ENCODE measurements at regions not wholly inside any gene's neighbourhood (a gene's known extent, or its start where the extent isn't known, plus 50 kb on each side); places are given as distances from the start of the nearest gene placed in this dataset.

GRCh38 chr15:95557226-95558046 lies 773.1 kb upstream of the NR2F2 start:
- no peak overlapping the region for H3K4me3 ChIP-seq (ENCODE audit: low read length)
- peak; percentile 88 for DNase-seq (ENCODE audit: low read depth)

GRCh38 chr15:95558131-95558530 lies 772.4 kb upstream of the NR2F2 start:
- H3K4me3 ChIP-seq (ENCODE audit: low read length), result no peak overlapping the region
- TF ChIP-seq CTCF (conservative IDR thresholded peaks at IDR 0.05; ENCODE audit: low read depth, low read length), result no peak
- DNase-seq (ENCODE audit: low read depth), result no peak

More at GRCh38 chr15:95557226-95558046, 773.1 kb upstream of the NR2F2 start:
- no peak for TF ChIP-seq CTCF (conservative IDR thresholded peaks at IDR 0.05; ENCODE audit: low read depth, low read length)

- H3K4me3 ChIP-seq (ENCODE audit: low read length), result no peak overlapping the region
- DNase-seq (ENCODE audit: low read depth), result no peak
- TF ChIP-seq CTCF (conservative IDR thresholded peaks at IDR 0.05; ENCODE audit: low read depth, low read length), result no peak
These were observed 771.6 kb upstream of the NR2F2 start for GRCh38 chr15:95558916-95559315.

GRCh38 chr15:95559875-95560394 lies 770.6 kb upstream of the NR2F2 start:
- TF ChIP-seq CTCF (conservative IDR thresholded peaks at IDR 0.05; ENCODE audit: low read depth, low read length), result no peak
- DNase-seq (ENCODE audit: low read depth), result no peak
- H3K4me3 ChIP-seq (ENCODE audit: low read length), result no peak overlapping the region

- no peak for TF ChIP-seq CTCF (conservative IDR thresholded peaks at IDR 0.05; ENCODE audit: low read depth, low read length)
- DNase-seq (ENCODE audit: low read depth), result no peak
- no peak overlapping the region for H3K4me3 ChIP-seq (ENCODE audit: low read length)
These were observed 769.0 kb upstream of the NR2F2 start for GRCh38 chr15:95561463-95561862.

- no peak for DNase-seq (ENCODE audit: low read depth)
- no peak overlapping the region for H3K4me3 ChIP-seq (ENCODE audit: low read length)
- no peak for TF ChIP-seq CTCF (conservative IDR thresholded peaks at IDR 0.05; ENCODE audit: low read depth, low read length)
These were observed 766.9 kb upstream of the NR2F2 start for GRCh38 chr15:95563634-95564033.
